ENCODE measurements at regions not wholly inside any gene's neighbourhood (a gene's known extent, or its start where the extent isn't known, plus 50 kb on each side); places are given as distances from the start of the nearest gene placed in this dataset.

DNA sequence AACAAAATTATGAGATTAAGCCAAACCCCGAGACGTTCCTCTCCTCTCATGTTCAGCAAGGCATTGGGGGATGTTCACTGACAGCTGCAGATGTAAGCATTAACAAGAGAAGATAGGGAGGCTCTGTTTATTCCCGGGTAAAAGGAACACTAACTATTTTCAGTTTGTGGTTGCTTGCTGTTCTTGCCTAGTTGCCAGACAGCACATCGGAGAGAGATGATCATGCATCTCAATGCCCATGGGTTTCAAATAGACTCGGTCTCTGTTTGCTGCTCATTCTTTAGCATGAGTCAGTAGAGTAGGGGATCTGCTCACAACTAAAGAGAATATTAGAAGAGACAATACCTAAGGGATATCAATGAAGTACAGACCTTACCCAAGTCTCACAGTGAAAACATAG is 78.3 kb downstream of the TMEM100 start:
- peaks cover 0 to 4% (median 0%) of the 10 kb centered on the region in 3 donors for H3K9me3 ChIP-seq (ENCODE audit: control extremely low read depth in 1 of 3, control insufficient read depth in 2 of 3, insufficient read depth in 1 of 3, low read length in 2 of 3)
- TF ChIP-seq, protein P1, sequence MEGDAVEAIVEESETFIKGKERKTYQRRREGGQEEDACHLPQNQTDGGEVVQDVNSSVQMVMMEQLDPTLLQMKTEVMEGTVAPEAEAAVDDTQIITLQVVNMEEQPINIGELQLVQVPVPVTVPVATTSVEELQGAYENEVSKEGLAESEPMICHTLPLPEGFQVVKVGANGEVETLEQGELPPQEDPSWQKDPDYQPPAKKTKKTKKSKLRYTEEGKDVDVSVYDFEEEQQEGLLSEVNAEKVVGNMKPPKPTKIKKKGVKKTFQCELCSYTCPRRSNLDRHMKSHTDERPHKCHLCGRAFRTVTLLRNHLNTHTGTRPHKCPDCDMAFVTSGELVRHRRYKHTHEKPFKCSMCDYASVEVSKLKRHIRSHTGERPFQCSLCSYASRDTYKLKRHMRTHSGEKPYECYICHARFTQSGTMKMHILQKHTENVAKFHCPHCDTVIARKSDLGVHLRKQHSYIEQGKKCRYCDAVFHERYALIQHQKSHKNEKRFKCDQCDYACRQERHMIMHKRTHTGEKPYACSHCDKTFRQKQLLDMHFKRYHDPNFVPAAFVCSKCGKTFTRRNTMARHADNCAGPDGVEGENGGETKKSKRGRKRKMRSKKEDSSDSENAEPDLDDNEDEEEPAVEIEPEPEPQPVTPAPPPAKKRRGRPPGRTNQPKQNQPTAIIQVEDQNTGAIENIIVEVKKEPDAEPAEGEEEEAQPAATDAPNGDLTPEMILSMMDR (IDR thresholded peaks at IDR 0.05): no peak
- TF ChIP-seq EZH2 (IDR thresholded peaks at IDR 0.05; ENCODE audit: borderline replicate concordance, insufficient read depth, low read depth, low read length, poor library complexity, severe bottlenecking): no peak
- CTCF ChIA-PET: interaction anchor here (1.4 kb wide), 1 partner anchor 118 kb away, joined by 5 read pairs; no protein-coding TSS in a partner anchor
- H3K9ac ChIP-seq (ENCODE audit: low read length): no peak overlapping the region
- H4K20me1 ChIP-seq (ENCODE audit: control insufficient read depth, insufficient read depth, low read length, poor library complexity, severe bottlenecking): no peaks in the 10 kb centered on the region
- Mint-ChIP-seq H3K27ac (no peak overlapping the region), H3K4me1 (peaks cover 4% of the 10 kb centered on the region), H3K9me3 (ENCODE audit: insufficient read depth) (no peaks in the 10 kb centered on the region), H3K27me3 (peaks cover 16% of the 10 kb centered on the region), H3K4me3 (no peak overlapping the region)
- DNase-seq: no peak
- H2AFZ ChIP-seq (ENCODE audit: insufficient read depth, low read depth, low read length, poor library complexity, severe bottlenecking): no peak overlapping the region
- no peak for ATAC-seq (ENCODE audit: low read depth)
- no peak overlapping the region for H3K4me2 ChIP-seq (replicated peaks; ENCODE audit: low read depth, low read length, poor library complexity, severe bottlenecking)
- POLR2A ChIA-PET: no interaction called here
- H3K36me3 ChIP-seq (replicated peaks in 1 of 2; ENCODE audit: control extremely low read depth in 1 of 2, control insufficient read depth in 1 of 2, extremely low read depth in 1 of 2, insufficient read depth in 2 of 2, low read length in 1 of 2): no peaks in the 10 kb centered on the region
- H3K79me2 ChIP-seq (ENCODE audit: control insufficient read depth, insufficient read depth, low read length): no peaks in the 10 kb centered on the region
- no peaks in the 10 kb centered on the region for H3K4me1 ChIP-seq (ENCODE audit: control insufficient read depth in 2 of 2, insufficient read depth in 2 of 2, low read length in 2 of 2)
- intact Hi-C loops (cut with micrococcal nuclease): no loop called here
- H3K4me3 ChIP-seq (ENCODE audit: control extremely low read depth in 1 of 5, extremely low read depth in 1 of 5, insufficient read depth in 1 of 5, low read depth in 2 of 5, low read length in 4 of 5): no peak overlapping the region
- no peak overlapping the region for H3K27ac ChIP-seq (ENCODE audit: low read length in 2 of 2)
- H3K27me3 ChIP-seq (replicated peaks in 1 of 4; ENCODE audit: control extremely low read depth in 1 of 4, control insufficient read depth in 3 of 4, insufficient read depth in 4 of 4, low read length in 3 of 4): peaks cover 0 to 8% (median 2%) of the 10 kb centered on the region in 4 experiments
- 91% methylated on average over 4 of the region's 5 CpGs for WGBS (ENCODE audit: insufficient coverage)

DNA sequence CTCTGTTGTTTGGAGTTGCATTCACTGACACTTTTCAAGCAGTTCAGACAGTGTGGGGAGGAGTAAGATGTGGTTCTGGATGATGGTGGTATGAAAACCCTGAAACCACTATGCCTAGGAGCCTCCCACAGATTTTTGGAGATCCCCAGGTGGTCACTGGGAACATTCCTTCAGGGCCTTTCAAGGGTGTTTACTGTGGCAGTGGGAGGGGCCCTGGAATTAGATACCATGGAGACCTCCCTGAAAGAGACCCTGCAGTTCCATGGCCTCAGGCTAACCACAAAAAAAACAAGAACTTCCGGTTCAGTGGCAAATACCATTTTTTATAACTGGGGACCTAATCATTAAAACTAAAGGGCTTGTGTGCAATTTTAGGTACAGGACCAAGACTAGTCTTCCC is 79.9 kb downstream of the TMEM100 start:
- intact Hi-C loops (cut with micrococcal nuclease): no loop called here
- Histone ChIP-seq H4K20me1 (ENCODE audit: control insufficient read depth, insufficient read depth, low read length, poor library complexity, severe bottlenecking) (no peaks in the 10 kb centered on the region), H3K79me2 (ENCODE audit: control insufficient read depth, insufficient read depth, low read length) (no peaks in the 10 kb centered on the region), H3K9ac (ENCODE audit: low read length) (no peak overlapping the region), H3K9me3 (ENCODE audit: control extremely low read depth in 1 of 3, control insufficient read depth in 2 of 3, insufficient read depth in 1 of 3, low read length in 2 of 3) (peaks cover 0 to 4% (median 0%) of the 10 kb centered on the region in 3 donors), H3K36me3 (replicated peaks in 1 of 2; ENCODE audit: control extremely low read depth in 1 of 2, control insufficient read depth in 1 of 2, extremely low read depth in 1 of 2, insufficient read depth in 2 of 2, low read length in 1 of 2) (no peaks in the 10 kb centered on the region), H3K4me2 (replicated peaks; ENCODE audit: low read depth, low read length, poor library complexity, severe bottlenecking) (no peak overlapping the region), H3K27ac (ENCODE audit: low read length in 2 of 2) (no peak overlapping the region), H3K27me3 (replicated peaks in 1 of 4; ENCODE audit: control extremely low read depth in 1 of 4, control insufficient read depth in 3 of 4, insufficient read depth in 4 of 4, low read length in 3 of 4) (peaks cover 0 to 8% (median 2%) of the 10 kb centered on the region in 4 experiments), H3K4me1 (ENCODE audit: control insufficient read depth in 2 of 2, insufficient read depth in 2 of 2, low read length in 2 of 2) (no peaks in the 10 kb centered on the region), H3K4me3 (ENCODE audit: control extremely low read depth in 1 of 5, extremely low read depth in 1 of 5, insufficient read depth in 1 of 5, low read depth in 2 of 5, low read length in 4 of 5) (no peak overlapping the region), H2AFZ (ENCODE audit: insufficient read depth, low read depth, low read length, poor library complexity, severe bottlenecking) (no peak overlapping the region)
- CTCF ChIA-PET: interaction anchor here (1.9 to 2.3 kb wide), 3 partner anchors 74 to 118 kb away, joined by 5 to 21 read pairs (median 12); no protein-coding TSS in a partner anchor
- H3K27ac Mint-ChIP-seq: no peak overlapping the region
- POLR2A ChIA-PET: no interaction called here
- DNase-seq (no peak), ATAC-seq (ENCODE audit: low read depth) (no peak)
- H3K4me1 Mint-ChIP-seq: peaks cover 4% of the 10 kb centered on the region
- WGBS (ENCODE audit: insufficient coverage): no CpG with 5 or more reads among the region's 1 CpG
- H3K9me3 Mint-ChIP-seq (ENCODE audit: insufficient read depth): no peaks in the 10 kb centered on the region
- TF ChIP-seq, protein P1 (IDR thresholded peaks at IDR 0.05): no peak
- no peak for TF ChIP-seq EZH2 (IDR thresholded peaks at IDR 0.05; ENCODE audit: borderline replicate concordance, insufficient read depth, low read depth, low read length, poor library complexity, severe bottlenecking)
- H3K27me3 Mint-ChIP-seq: peaks cover 11% of the 10 kb centered on the region
- no peak overlapping the region for H3K4me3 Mint-ChIP-seq
